B cell (primary cell): ENCODE measurements at regions not wholly inside any gene's neighbourhood (a gene's known extent, or its start where the extent isn't known, plus 50 kb on each side); places are given as distances from the start of the nearest gene placed in this dataset.

ENCODE experiments used
- EZH2 ChIP-seq: IDR thresholded peaks from 2 replicates; pipeline ENCODE4 v1.6.1; 2012; ENCODE audit warnings: borderline replicate concordance, low read depth, mild to moderate bottlenecking, moderate library complexity, low read length; ENCODE audit not compliant: insufficient read depth, poor library complexity, severe bottlenecking
- TF ChIP-seq, protein P1 (sequence below): fragments of 200-600 bp; IDR thresholded peaks from one replicate; pipeline ENCODE4 v1.8.0; 2022; ENCODE audit warnings: antibody characterized with exemption, mild to moderate bottlenecking

- TF ChIP-seq, protein P1, sequence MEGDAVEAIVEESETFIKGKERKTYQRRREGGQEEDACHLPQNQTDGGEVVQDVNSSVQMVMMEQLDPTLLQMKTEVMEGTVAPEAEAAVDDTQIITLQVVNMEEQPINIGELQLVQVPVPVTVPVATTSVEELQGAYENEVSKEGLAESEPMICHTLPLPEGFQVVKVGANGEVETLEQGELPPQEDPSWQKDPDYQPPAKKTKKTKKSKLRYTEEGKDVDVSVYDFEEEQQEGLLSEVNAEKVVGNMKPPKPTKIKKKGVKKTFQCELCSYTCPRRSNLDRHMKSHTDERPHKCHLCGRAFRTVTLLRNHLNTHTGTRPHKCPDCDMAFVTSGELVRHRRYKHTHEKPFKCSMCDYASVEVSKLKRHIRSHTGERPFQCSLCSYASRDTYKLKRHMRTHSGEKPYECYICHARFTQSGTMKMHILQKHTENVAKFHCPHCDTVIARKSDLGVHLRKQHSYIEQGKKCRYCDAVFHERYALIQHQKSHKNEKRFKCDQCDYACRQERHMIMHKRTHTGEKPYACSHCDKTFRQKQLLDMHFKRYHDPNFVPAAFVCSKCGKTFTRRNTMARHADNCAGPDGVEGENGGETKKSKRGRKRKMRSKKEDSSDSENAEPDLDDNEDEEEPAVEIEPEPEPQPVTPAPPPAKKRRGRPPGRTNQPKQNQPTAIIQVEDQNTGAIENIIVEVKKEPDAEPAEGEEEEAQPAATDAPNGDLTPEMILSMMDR: no peak
- no peak for TF ChIP-seq EZH2
These were observed 351.4 kb downstream of the NUF2 start for GRCh38 chr1:163672976-163673758.
